GM19043 (cell line): ENCODE measurements at regions not wholly inside any gene's neighbourhood (a gene's known extent, or its start where the extent isn't known, plus 50 kb on each side); places are given as distances from the start of the nearest gene placed in this dataset.
"Not testable (repeated sequence)": the region's sequence is repeated elsewhere in the genome, so short reads cannot be mapped to it uniquely, and the experiment has no call there.

ENCODE experiments used
- ATAC-seq: cut with Tn5 transposase; IDR thresholded peaks from one replicate; pipeline ENCODE4 v1.9.1; 2021; ENCODE audit warnings: low read depth; ENCODE audit not compliant: unreplicated experiment

DNA sequence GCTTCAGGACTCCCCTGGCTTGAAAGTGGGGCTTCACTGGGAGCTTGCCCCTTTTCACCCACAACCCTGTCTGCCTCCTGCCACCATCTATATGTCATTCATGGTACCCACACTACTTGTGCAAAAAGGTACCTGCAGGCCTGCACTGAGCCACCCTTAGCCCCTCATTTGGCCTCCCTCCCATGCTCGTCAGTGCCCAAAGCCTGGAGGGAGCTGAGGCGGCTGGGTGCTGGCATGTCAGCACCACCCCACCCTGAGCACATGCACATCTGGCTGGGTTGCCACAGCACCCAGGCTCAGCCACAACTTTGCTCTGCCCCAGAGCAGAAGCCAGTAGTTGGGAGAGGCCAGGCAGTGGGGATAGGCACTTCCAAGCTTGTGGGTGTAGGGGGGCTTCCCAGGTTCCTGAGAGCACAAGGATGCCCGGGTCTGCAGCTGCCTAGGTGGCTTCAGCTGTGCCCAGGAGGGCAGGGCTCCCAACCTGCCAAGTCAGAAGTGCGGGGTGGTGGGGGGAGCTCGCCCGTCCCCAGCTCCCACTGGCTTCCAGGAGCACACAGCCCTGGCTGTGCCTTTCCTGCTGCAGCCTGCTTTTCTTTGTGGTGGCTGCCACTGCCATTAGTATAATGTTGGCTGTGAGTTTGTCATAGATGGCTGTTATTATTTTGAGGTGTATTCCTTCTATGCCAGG, 1054.6 kb upstream of the EPHA6 start:
- no peak for ATAC-seq

GRCh38 chr3:95775486-95776094, 1038.8 kb upstream of the EPHA6 start:
- ATAC-seq, result no peak

DNA sequence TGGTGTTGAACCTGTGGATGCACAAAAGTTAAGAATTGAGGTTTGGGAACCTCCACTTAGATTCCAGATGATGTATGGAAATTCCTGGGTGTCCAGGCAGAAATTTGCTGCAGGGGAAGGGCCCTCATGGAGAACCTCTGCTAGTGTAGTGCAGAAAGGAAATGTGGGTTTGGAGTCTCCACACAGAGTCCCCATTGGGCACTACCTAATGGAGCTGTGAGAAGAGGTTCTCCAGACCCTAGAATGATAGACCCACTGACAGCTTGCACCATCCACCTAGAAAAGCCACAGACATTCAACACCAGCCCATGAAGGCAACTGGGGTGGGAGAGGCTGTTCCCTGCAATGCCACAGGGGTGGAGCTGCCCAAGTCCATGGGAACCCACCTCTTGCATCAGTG, 1032.8 kb upstream of the EPHA6 start:
- no peak for ATAC-seq

- ATAC-seq, result no peak
These were observed 1025.3 kb upstream of the EPHA6 start for GRCh38 chr3:95789111-95789510.

- ATAC-seq, result no peak
These were observed 1017.3 kb upstream of the EPHA6 start for GRCh38 chr3:95797081-95797480.

DNA sequence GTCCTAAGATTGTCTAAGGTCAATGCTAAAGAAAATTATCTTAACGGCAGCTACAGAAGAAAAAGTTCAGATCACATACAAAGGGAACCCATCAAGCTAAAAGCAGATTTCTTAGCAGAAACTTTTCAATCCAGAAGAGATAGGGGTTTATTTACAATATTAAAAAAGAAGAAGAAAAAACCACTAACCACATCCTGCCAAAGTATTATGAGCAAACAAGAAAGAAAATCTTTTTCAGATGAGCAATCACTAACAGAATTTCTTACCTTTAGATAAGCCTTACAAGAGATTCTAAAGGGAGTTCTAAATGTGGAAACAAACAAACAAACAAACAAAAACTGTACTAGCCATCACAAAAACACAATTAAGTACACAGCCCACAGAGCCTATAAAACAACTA, 1015.8 kb upstream of the EPHA6 start:
- ATAC-seq, result no peak

DNA sequence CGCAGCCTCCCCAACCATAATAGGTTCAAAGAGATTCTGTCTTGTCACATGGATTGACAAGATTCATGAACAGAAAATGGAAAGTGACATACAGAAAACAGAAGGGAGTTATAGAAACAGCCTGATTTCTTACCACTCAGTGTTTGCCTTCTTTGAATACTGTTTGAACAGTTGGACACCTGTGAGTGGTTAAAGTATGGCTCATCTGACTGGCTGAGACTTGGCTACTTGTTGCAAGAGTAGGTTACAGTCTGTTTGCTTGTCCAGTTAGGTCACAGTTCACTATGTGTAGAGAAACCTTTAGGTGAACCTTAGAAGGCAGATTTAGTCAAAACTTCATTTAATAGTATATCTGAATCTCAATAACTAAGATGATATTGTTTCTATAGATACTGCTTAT, 1003.9 kb upstream of the EPHA6 start:
- no peak for ATAC-seq

GRCh38 chr3:95813244-95813643, 1001.1 kb upstream of the EPHA6 start:
- no peak for ATAC-seq

DNA sequence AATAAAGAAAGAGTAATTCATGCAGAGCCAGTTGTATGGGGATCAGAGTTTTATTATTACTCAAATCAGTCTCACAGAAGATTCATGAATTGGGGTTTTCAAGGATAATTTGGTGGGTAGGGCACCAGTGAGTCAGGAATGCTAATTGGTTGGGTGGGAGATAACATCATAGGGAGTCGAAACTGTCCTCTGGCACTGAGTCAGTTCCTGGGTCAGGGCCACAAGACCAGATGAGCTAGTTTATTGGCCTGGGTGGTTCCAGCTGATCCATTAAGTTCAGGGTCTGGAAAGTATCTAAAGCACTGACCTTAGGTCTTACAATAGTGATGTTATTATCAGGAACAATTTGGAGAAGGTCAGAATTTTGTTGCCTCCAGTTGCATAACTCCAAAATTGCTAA, 998.6 kb upstream of the EPHA6 start:
- no peak for ATAC-seq

DNA sequence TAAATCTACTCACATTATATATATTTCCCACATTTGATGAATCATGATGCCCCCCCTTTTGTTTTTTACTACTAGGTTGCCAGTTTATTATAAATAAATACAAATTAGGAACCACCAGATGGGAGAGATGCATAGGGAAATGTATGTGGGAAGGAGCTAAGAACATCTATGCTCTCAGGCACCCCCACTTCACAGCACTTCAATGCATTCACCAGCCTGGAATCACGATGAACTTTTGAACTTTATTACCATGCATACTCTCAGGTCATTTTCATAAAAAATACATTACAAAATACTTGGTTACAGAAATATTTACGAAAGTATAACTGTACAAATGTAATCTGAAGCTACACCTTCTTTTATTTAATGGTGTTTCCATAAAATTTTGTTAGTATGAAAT, 988.0 kb upstream of the EPHA6 start:
- ATAC-seq, result no peak

DNA sequence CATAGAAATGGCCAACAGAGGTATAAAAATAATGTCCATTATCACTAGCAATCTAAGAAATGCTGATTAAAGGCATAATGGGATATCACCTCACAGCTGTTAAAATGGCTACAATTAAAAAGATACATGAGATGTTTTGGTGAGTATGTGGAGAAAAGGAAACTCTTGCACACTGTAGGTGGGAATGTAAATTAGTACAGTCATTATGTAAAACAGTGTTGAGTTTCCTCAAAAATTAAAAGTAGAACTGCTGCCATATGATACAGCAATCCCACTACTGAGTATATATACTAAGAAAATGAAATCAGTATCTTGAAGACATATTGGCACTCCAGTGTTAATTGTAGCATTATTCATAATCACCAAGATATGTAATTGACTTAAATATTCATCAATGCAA, 982.2 kb upstream of the EPHA6 start:
- ATAC-seq, result no peak

GRCh38 chr3:95860628-95861027, 953.8 kb upstream of the EPHA6 start:
- ATAC-seq, result not testable (repeated sequence)

- no peak for ATAC-seq
These were observed 930.6 kb upstream of the EPHA6 start for GRCh38 chr3:95883801-95884200.

GRCh38 chr3:95886616-95887015, 927.8 kb upstream of the EPHA6 start:
- no peak for ATAC-seq

- no peak for ATAC-seq
These were observed 927.3 kb upstream of the EPHA6 start for GRCh38 chr3:95887114-95887513.

DNA sequence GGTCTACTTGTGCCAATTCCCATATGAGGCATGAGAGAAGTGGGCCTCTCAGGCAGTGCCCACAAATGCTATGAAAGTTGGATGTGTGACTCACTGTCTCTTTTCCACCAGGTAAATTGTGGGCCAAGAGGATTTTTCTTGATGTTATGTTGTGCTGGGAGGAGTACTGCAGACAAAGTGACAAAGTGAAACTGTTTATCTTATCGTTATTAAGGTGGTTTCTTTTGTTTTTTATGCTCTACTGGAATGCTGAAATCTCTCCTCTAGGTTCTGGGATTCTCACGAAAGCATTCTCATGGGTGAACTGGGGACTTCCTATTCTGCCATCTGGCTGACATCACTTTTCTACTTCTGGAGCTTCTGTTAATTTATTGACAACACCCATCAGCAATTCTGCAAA, 919.6 kb upstream of the EPHA6 start:
- no peak for ATAC-seq

- ATAC-seq, result no peak
These were observed 914.9 kb upstream of the EPHA6 start for GRCh38 chr3:95899494-95899893.

- ATAC-seq, result no peak
These were observed 914.5 kb upstream of the EPHA6 start for GRCh38 chr3:95899911-95900310.

DNA sequence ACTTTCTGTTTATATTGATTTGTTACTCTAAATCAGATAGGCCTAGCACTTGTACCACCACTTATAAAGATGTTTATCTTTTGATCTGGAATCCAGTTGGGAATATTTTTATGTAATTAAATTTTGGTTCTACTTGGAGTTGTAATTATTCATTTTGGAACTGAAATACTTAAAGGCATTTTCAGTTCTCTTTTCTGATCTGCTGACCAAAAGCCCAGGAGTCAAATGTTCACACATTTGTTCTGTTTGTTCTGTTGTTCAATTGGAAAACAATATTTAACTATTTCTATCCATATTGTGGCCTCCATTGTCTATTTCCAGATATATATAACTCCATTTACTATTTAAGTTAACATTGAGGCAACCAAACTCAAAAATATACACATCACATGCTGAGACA, 912.4 kb upstream of the EPHA6 start:
- ATAC-seq, result no peak

DNA sequence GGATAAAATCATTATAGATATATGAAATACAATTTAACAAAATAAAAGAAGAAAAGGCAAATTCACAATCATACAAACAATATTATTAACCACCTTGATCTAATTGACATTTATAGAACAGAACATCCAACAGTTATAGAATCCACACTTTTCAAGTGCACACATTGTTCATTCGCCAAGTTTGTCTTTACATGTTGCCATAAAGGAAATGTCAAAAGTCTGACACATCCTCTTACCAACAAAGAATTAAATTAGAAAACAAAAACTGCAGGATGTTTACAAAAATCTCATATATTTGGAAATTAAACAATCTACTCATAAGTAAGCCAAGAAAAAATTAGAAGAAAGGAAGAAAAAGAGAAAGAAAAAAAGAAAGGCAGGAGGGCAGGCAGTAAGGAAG, 909.2 kb upstream of the EPHA6 start:
- no peak for ATAC-seq

DNA sequence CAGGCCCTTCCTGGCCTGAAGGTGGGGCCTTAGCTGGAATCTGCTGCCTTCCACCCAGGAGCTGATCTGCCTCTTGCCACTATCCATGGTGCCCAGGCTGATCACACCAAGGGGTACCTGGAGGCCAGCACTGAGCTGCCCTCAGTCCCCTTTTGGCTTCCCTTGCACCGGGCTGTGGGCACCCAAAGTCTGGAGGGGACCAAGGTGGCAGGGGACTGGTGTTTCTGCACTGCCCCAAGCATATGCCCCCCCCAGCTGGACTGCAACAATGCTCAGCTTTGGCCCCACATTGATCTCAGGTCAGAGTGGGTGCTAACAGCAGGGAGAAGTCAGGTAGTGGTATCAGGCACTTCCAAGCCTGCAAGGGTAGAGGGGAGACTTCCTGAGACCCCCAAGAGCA, 902.6 kb upstream of the EPHA6 start:
- ATAC-seq, result no peak

DNA sequence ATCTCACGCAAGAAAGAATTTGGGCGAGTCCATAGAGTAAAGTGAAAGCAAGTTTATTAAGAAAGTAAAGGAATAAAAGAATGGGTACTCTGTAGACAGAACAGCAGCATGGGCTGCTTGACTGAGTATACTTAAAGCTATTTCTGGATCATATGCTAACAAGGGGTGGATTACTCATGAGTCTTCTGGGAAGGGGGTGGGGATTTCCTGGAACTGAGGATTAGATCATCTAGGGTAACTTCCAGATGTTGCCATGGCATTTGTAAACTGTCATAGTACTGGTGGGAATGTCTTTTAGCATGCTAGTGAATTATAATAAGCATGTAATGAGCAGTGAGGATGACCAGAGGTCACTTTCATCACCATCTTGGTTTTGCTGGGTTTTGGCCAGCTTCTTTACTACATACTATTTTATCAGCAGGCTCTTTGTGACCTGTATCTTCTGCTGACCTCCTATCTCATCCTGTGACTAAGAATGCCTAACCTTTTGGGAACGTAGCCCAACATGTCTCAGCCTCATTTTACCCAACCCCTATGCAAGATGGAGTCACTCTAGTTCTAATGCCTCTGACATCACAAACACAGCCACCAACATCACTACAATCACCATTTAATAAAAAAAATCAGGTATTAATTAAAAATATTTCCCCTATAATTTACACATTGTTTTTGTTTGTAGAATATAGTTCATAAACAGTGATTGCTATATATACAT, 890.7 kb upstream of the EPHA6 start:
- ATAC-seq, result no peak
